Mesenchymal stem cell (in vitro differentiated cells and primary cell): ENCODE measurements at regions not wholly inside any gene's neighbourhood (a gene's known extent, or its start where the extent isn't known, plus 50 kb on each side); places are given as distances from the start of the nearest gene placed in this dataset. TPM values are rescaled to one million over a fixed set of nuclear protein-coding genes. Genes with fewer than 3 reads are reported as not detected.
A peak's percentile ranks its signal among the peaks of the same experiment; 100 is the strongest.

Experiments used
- DNase-seq: peaks from one replicate; pipeline ENCODE4 v3.0.0-alpha.2; 2013
- H2AFZ ChIP-seq: one replicate; pipeline ENCODE4 v1.6.1; 2013; ENCODE audit warnings: low read depth, mild to moderate bottlenecking, control low read depth, inconsistent platforms, low read length, moderate library complexity
- H2AK5ac ChIP-seq: 2 replicates; pipeline ENCODE4 v1.6.1; 2013; ENCODE audit warnings: low read length, moderate library complexity, mild to moderate bottlenecking, inconsistent platforms; ENCODE audit not compliant: severe bottlenecking
- H2BK120ac ChIP-seq: one replicate; pipeline ENCODE4 v1.6.1; 2013; ENCODE audit warnings: low read depth, mild to moderate bottlenecking, inconsistent platforms, low read length, moderate library complexity
- H2BK12ac ChIP-seq, 2 experiments: one replicate each; pipeline ENCODE4 v1.6.1; 2013; ENCODE audit warnings: inconsistent platforms in 2 of 2, low read length in 2 of 2, mild to moderate bottlenecking in 2 of 2, moderate library complexity in 2 of 2, control low read depth in 1 of 2
- H2BK15ac ChIP-seq: one replicate; pipeline ENCODE4 v1.6.1; 2013; ENCODE audit warnings: mild to moderate bottlenecking, low read depth, inconsistent platforms; ENCODE audit not compliant: poor library complexity, severe bottlenecking
- H2BK5ac ChIP-seq: 2 replicates; pipeline ENCODE4 v1.6.1; 2013; ENCODE audit warnings: low read depth, mild to moderate bottlenecking, low read length, control low read depth, inconsistent platforms; ENCODE audit not compliant: poor library complexity, severe bottlenecking
- H3K14ac ChIP-seq, 2 experiments: one replicate each; pipeline ENCODE4 v1.6.1; 2013; ENCODE audit warnings: inconsistent platforms in 2 of 2, low read length in 2 of 2, control low read depth in 1 of 2, mild to moderate bottlenecking in 1 of 2, moderate library complexity in 1 of 2
- H3K18ac ChIP-seq, 2 experiments: one replicate each; pipeline ENCODE4 v1.6.1; 2013; ENCODE audit warnings: inconsistent platforms in 2 of 2, low read length in 2 of 2, control low read depth in 1 of 2, low read depth in 1 of 2, mild to moderate bottlenecking in 1 of 2
- H3K23ac ChIP-seq, 2 experiments: one replicate each; pipeline ENCODE4 v1.6.1; 2013; ENCODE audit warnings: inconsistent platforms in 2 of 2, low read length in 2 of 2, mild to moderate bottlenecking in 2 of 2, moderate library complexity in 2 of 2, control low read depth in 1 of 2
- H3K27ac ChIP-seq: 2 replicates; pipeline ENCODE4 v1.5.1; 2013; ENCODE audit warnings: mild to moderate bottlenecking, moderate library complexity, low read length, control low read depth, inconsistent platforms; ENCODE audit not compliant: poor library complexity, severe bottlenecking
- H3K27me3 ChIP-seq, 2 experiments: 2 replicates each; pipeline versions ENCODE4 v1.6.1 to v1.7.0; 2013; ENCODE audit warnings: low read length in 2 of 2, mild to moderate bottlenecking in 2 of 2, moderate library complexity in 2 of 2, control low read depth in 1 of 2, inconsistent platforms in 1 of 2; ENCODE audit not compliant: control insufficient read depth in 1 of 2, insufficient read depth in 1 of 2
- H3K36me3 ChIP-seq, 2 experiments: 2 replicates each; pipeline versions ENCODE4 v1.6.1 to v1.7.0; 2013; ENCODE audit warnings: low read length in 2 of 2, control low read depth in 1 of 2, inconsistent platforms in 1 of 2, low read depth in 1 of 2, mild to moderate bottlenecking in 1 of 2; ENCODE audit not compliant: insufficient read depth in 2 of 2, control insufficient read depth in 1 of 2
- H3K4ac ChIP-seq, 2 experiments: one replicate each; pipeline ENCODE4 v1.6.1; 2013; ENCODE audit warnings: inconsistent platforms in 2 of 2, low read length in 2 of 2, mild to moderate bottlenecking in 2 of 2, moderate library complexity in 2 of 2, control low read depth in 1 of 2, low read depth in 1 of 2
- H3K4me1 ChIP-seq: 2 replicates; pipeline ENCODE4 v1.6.1; 2013; ENCODE audit warnings: low read depth, low read length, control low read depth; ENCODE audit not compliant: control insufficient read depth, insufficient read depth
- H3K4me2 ChIP-seq: 2 replicates; pipeline ENCODE4 v1.6.1; 2013; ENCODE audit warnings: low read length, mild to moderate bottlenecking, inconsistent platforms; ENCODE audit not compliant: poor library complexity, severe bottlenecking
- H3K4me3 ChIP-seq, 2 experiments: 2 replicates each; pipeline versions ENCODE4 v1.5.1 to v1.7.0; 2013; ENCODE audit warnings: low read length in 2 of 2, mild to moderate bottlenecking in 2 of 2, control low read depth in 1 of 2, low read depth in 1 of 2; ENCODE audit not compliant: insufficient read depth in 1 of 2
- H3K79me1 ChIP-seq: replicated peaks from 2 replicates; pipeline ENCODE4 v1.6.1; 2013; ENCODE audit warnings: mild to moderate bottlenecking, control low read depth, low read length, inconsistent platforms; ENCODE audit not compliant: poor library complexity, severe bottlenecking
- H3K9ac ChIP-seq: 2 replicates; pipeline ENCODE4 v1.7.0; 2013; ENCODE audit warnings: mild to moderate bottlenecking, low read length, moderate library complexity
- H3K9me3 ChIP-seq: 2 replicates; pipeline ENCODE4 v1.7.0; 2013; ENCODE audit warnings: mild to moderate bottlenecking, low read length; ENCODE audit not compliant: control insufficient read depth
- H4K8ac ChIP-seq: one replicate; pipeline ENCODE4 v1.6.1; 2013; ENCODE audit warnings: inconsistent platforms, mild to moderate bottlenecking, low read length, moderate library complexity
- H4K91ac ChIP-seq: one replicate; pipeline ENCODE4 v1.6.1; 2013; ENCODE audit warnings: mild to moderate bottlenecking, low read length, inconsistent platforms
- WGBS: methylation state at CpG from one replicate; pipeline ENCODE4 v1.1.7; 2013; ENCODE audit warnings: mixed read lengths; 5-methylcytosine and 5-hydroxymethylcytosine counted together
- small RNA-seq: library from polyadenylated mRNA; stranded (forward); fragments of <200 nt; extraction: miRNeasy Mini kit (QIAGEN cat#:217004); gene quantifications from one replicate; pipeline ENCODE3, GENCODE V24; 2013; ENCODE audit warnings: low read depth

DNA sequence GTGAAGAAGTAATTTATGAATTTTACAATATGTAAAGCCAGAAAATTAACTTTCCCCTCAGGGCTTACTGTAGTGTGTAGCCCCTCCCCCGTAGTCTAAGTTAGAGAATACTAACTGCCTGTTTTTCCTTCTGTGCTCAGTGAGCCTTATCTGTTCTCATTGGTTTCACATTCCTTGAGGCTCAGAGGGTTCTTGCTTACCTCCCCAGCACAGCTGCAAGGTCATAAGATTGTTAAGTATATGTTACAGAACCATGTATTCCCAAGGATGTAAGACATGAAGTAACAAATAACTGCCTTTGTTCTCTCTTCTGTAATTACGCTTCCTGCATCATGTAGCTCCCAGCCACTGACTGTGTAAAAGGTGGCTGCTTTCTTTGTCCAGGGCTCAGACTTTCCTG is 1351.1 kb downstream of the TMEM121 start:
- no peaks in the 10 kb centered on the region for H3K4me1 ChIP-seq

DNA sequence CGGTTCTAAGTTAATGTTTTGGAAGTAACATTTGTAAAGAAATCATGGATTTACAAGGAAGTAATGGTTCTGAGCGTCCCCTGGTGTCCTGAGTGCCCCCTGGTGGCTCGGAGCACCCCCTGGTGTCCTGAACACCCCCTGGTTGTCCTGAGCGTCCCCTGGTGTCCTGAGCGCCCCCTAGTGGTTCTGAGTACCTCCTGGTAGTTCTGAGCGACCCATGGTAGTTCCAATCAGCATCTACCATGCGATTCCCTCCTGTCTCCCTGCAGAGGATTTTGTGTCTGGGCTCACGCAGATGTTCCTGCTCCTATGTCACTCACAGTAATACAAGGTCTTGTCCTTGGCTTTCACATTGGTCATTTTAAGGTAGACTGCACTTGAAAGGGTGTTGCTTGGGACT is 1352.9 kb downstream of the TMEM121 start:
- no peak overlapping the region for H4K91ac ChIP-seq
- 54% methylated on average over 7 of the region's 8 CpGs for WGBS

More for the DNA sequence above, 1351.1 kb downstream of the TMEM121 start:
- H4K8ac ChIP-seq: no peak overlapping the region
- H3K36me3 ChIP-seq: no peaks in the 10 kb centered on the region
- H3K9me3 ChIP-seq: no peaks in the 10 kb centered on the region
- no peak overlapping the region for H2BK15ac ChIP-seq
- no peak overlapping the region for H3K14ac ChIP-seq
- H2BK120ac ChIP-seq: no peak overlapping the region
- no peak for DNase-seq
- WGBS: 75% methylated on average over 2 of the region's 2 CpGs
- H2BK12ac ChIP-seq: no peak overlapping the region
- H3K18ac ChIP-seq: no peak overlapping the region
- H3K9ac ChIP-seq: no peak overlapping the region
- no peak overlapping the region for H4K91ac ChIP-seq
- no peak overlapping the region for H3K4me3 ChIP-seq
- peaks cover 0 to 8% of the 10 kb centered on the region in 2 experiments for H3K27me3 ChIP-seq
- H3K23ac ChIP-seq: no peak overlapping the region
- no peak overlapping the region for H2AK5ac ChIP-seq
- no peak overlapping the region for H3K4ac ChIP-seq
- H3K79me1 ChIP-seq: no peaks in the 10 kb centered on the region
- no peak overlapping the region for H2BK5ac ChIP-seq
- H2AFZ ChIP-seq: no peak overlapping the region
- no peak overlapping the region for H3K4me2 ChIP-seq
- peak overlapping the region; percentile 19 for H3K27ac ChIP-seq

GRCh38 chr14:106883218-106883692 is 1356.9 kb downstream of the TMEM121 start:
- Histone ChIP-seq H3K4me1 (no peaks in the 10 kb centered on the region), H3K27me3 (no peaks in the 10 kb centered on the region), H3K4me3 (no peak overlapping the region), H3K18ac (no peak overlapping the region), H3K14ac (no peak overlapping the region), H2AK5ac (no peak overlapping the region), H3K23ac (no peak overlapping the region), H2BK15ac (no peak overlapping the region), H3K27ac (no peak overlapping the region), H2BK120ac (no peak overlapping the region), H4K8ac (no peak overlapping the region), H2BK12ac (no peak overlapping the region), H3K79me1 (no peaks in the 10 kb centered on the region), H4K91ac (no peak overlapping the region), H2BK5ac (no peak overlapping the region), H2AFZ (no peak overlapping the region), H3K4ac (no peak overlapping the region), H3K36me3 (no peaks in the 10 kb centered on the region), H3K4me2 (no peak overlapping the region), H3K9ac (no peak overlapping the region), H3K9me3 (no peaks in the 10 kb centered on the region)
- WGBS: 94% methylated on average over 35 of the region's 44 CpGs
- peak; percentile 22 for DNase-seq

More for the DNA sequence above, 1352.9 kb downstream of the TMEM121 start:
- no peak overlapping the region for H3K14ac ChIP-seq
- DNase-seq: no peak
- no peak overlapping the region for H3K9ac ChIP-seq
- H3K9me3 ChIP-seq: no peaks in the 10 kb centered on the region
- no peaks in the 10 kb centered on the region for H3K79me1 ChIP-seq
- no peak overlapping the region for H2AK5ac ChIP-seq
- H3K23ac ChIP-seq: no peak overlapping the region
- H2BK5ac ChIP-seq: no peak overlapping the region
- no peak overlapping the region for H2BK12ac ChIP-seq
- no peak overlapping the region for H2AFZ ChIP-seq
- no peaks in the 10 kb centered on the region for H3K4me1 ChIP-seq
- H3K4me3 ChIP-seq: no peak overlapping the region
- no peak overlapping the region for H2BK120ac ChIP-seq
- H2BK15ac ChIP-seq: no peak overlapping the region
- peaks cover 0 to 8% of the 10 kb centered on the region in 2 experiments for H3K27me3 ChIP-seq
- no peak overlapping the region for H4K8ac ChIP-seq
- no peak overlapping the region for H3K4ac ChIP-seq
- no peak overlapping the region for H3K18ac ChIP-seq
- no peak overlapping the region for H3K27ac ChIP-seq
- H3K4me2 ChIP-seq: no peak overlapping the region
- H3K36me3 ChIP-seq: no peaks in the 10 kb centered on the region

Small RNAs in the stretch of these regions (small RNA-seq; reads per million reads assigned to genes)
- not detected for gene AC244452.1
- gene IGHD1-1: not detected
- not detected for gene IGHD1-14
- not detected for gene IGHD1-20
- not detected for gene IGHD1-26
- gene IGHD1-7: not detected
- gene IGHD2-15: not detected
- not detected for gene IGHD2-2
- not detected for gene IGHD2-21
- gene IGHD2-8: not detected
- gene IGHD3-10: not detected
- not detected for gene IGHD3-16
- gene IGHD3-22: not detected
- not detected for gene IGHD3-3
- gene IGHD3-9: not detected
- gene IGHD4-11: not detected
- not detected for gene IGHD4-17
- gene IGHD4-23: not detected
- gene IGHD4-4: not detected
- gene IGHD5-12: not detected
- gene IGHD5-18: not detected
- gene IGHD5-24: not detected
- not detected for gene IGHD5-5
- gene IGHD6-13: not detected
- not detected for gene IGHD6-19
- not detected for gene IGHD6-25
- not detected for gene IGHD6-6
- not detected for gene IGHD7-27
- gene IGHJ1: not detected
- gene IGHJ1P: not detected
- gene IGHJ2: not detected
- not detected for gene IGHJ2P
- gene IGHJ3: not detected
- gene IGHJ3P: not detected
- not detected for gene IGHJ4
- gene IGHJ5: not detected
- gene IGHJ6: not detected
- not detected for gene IGHV1-12
- not detected for gene IGHV1-14
- not detected for gene IGHV3-19
- gene IGHV3-57: not detected
- not detected for gene IGHV3-76
- gene IGHV5-78: not detected
- gene IGHV7-40: not detected
- not detected for gene IGHVII-1-1
- gene IGHVII-15-1: not detected
- gene IGHVII-22-1: not detected
- not detected for gene IGHVII-28-1
- not detected for gene IGHVII-33-1
- not detected for gene IGHVII-40-1
- not detected for gene IGHVII-44-2
- gene IGHVII-46-1: not detected
- not detected for gene IGHVII-49-1
- not detected for gene IGHVII-51-2
- gene IGHVII-53-1: not detected
- gene IGHVII-60-1: not detected
- gene IGHVII-62-1: not detected
- not detected for gene IGHVII-67-1
- gene IGHVII-74-1: not detected
- not detected for gene IGHVII-78-1
- not detected for gene IGHVIII-11-1
- not detected for gene IGHVIII-13-1
- not detected for gene IGHVIII-2-1
- not detected for gene IGHVIII-22-2
- not detected for gene IGHVIII-25-1
- not detected for gene IGHVIII-26-1
- gene IGHVIII-38-1: not detected
- not detected for gene IGHVIII-5-1
- not detected for gene IGHVIII-5-2
- gene IGHVIII-67-2: not detected
- not detected for gene IGHVIII-67-3
- gene IGHVIII-67-4: not detected
- gene IGHVIII-76-1: not detected
- gene IGHVIII-82: not detected
- not detected for gene MIR4507
- not detected for gene MIR4537
- gene MIR4538: not detected
- gene MIR4539: not detected
- not detected for gene MIR5195
- gene MIR8071-1: not detected
- gene MIR8071-2: not detected
- not detected for gene RNA5SP389
